Spleen (tissue), 3 donors: ENCODE measurements at regions not wholly inside any gene's neighbourhood (a gene's known extent, or its start where the extent isn't known, plus 50 kb on each side); places are given as distances from the start of the nearest gene placed in this dataset.

Source experiments
- POLR2A ChIP-seq, 3 donors: fragments of 450-650 bp; IDR thresholded peaks; one replicate each; pipeline ENCODE4 v1.5.1; 2017; ENCODE audit warnings: antibody characterized with exemption in 3 of 3, mild to moderate bottlenecking in 1 of 3
- POLR2AphosphoS5 ChIP-seq, 3 donors: sonication (generic); formaldehyde crosslinking; IDR thresholded peaks; one replicate each; pipeline ENCODE4 v1.5.1; 2017; ENCODE audit warnings: antibody characterized with exemption in 3 of 3

- TF ChIP-seq POLR2AphosphoS5 (IDR thresholded peaks at IDR 0.05), result no peak
- no peak for TF ChIP-seq POLR2A (IDR thresholded peaks at IDR 0.05)
These were observed 123.1 kb downstream of the MRPL14 start for GRCh38 chr6:44004136-44004535.
